ENCODE measurements at regions not wholly inside any gene's neighbourhood (a gene's known extent, or its start where the extent isn't known, plus 50 kb on each side); places are given as distances from the start of the nearest gene placed in this dataset.
A peak's percentile ranks its signal among the peaks of the same experiment; 100 is the strongest.

DNA sequence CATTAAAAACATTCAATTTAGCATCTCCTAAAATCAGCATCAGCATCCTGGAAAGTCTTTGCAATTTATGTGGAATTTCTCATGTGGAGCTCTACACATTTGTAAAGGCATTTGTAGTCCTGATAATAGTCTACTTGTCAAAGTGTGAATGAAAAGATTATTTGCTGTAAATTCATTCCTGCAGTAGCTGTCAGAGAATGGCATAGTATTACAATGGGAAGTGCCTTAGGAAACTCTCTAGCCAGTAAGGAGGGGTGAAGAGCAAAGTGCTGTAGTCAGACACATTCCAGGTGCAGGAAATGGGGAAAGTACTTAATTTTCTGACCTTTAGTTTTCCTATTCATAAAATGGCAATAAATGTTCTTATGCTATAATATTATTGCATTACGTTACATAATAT is 627.9 kb downstream of the KCTD16 start:
- no peak for DNase-seq (ENCODE audit: low read depth)
- TF ChIP-seq, protein P1, sequence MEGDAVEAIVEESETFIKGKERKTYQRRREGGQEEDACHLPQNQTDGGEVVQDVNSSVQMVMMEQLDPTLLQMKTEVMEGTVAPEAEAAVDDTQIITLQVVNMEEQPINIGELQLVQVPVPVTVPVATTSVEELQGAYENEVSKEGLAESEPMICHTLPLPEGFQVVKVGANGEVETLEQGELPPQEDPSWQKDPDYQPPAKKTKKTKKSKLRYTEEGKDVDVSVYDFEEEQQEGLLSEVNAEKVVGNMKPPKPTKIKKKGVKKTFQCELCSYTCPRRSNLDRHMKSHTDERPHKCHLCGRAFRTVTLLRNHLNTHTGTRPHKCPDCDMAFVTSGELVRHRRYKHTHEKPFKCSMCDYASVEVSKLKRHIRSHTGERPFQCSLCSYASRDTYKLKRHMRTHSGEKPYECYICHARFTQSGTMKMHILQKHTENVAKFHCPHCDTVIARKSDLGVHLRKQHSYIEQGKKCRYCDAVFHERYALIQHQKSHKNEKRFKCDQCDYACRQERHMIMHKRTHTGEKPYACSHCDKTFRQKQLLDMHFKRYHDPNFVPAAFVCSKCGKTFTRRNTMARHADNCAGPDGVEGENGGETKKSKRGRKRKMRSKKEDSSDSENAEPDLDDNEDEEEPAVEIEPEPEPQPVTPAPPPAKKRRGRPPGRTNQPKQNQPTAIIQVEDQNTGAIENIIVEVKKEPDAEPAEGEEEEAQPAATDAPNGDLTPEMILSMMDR (conservative IDR thresholded peaks at IDR 0.05; ENCODE audit: low read length) = no peak
- no peak overlapping the region for H3K4me3 ChIP-seq (ENCODE audit: low read length)

DNA sequence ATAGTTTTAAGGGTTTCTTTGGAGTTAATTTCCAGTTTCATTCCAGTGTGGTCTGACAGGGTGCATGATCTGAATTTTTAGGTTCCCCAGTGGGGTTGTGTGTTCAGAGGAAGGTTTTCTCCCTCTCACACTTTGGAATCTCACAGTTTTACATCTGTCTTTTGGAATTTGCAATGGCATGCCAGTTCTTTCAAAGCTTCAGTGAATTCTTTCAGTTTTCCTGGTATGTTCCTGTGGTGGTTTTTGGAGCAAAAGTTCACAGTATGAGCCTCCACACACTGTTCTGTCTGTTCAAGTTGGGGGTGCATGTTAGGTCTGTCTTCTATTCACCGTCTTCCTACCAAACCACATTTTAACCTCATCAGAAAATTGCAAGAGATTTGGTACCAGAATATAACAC is 624.2 kb downstream of the KCTD16 start:
- no peak overlapping the region for H3K4me3 ChIP-seq (ENCODE audit: low read length)
- peak; percentile 3 for DNase-seq (ENCODE audit: low read depth)
- TF ChIP-seq, protein P1 (conservative IDR thresholded peaks at IDR 0.05; ENCODE audit: low read length) = no peak

DNA sequence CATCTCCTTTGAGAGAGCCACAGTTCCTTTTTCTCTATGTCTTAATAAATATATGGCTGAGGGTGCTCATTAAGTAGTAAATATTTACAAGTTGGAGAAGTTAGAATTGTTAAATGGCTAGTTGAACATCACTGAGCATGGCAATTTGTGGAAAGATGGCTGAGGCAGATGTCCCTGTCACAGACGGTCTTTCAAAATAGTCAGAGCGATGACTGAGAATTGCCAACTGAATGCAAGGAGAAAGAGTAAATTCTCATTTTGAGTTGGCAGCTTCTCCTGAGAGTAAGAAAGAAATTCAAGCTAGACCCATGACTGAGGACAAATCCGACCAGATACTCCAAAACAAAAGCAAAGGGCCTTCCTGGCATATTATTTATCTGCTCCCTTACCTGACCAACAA is 617.9 kb downstream of the KCTD16 start:
- H3K4me3 ChIP-seq (ENCODE audit: low read length) = no peak overlapping the region
- DNase-seq (ENCODE audit: low read depth) = no peak
- TF ChIP-seq, protein P1 (conservative IDR thresholded peaks at IDR 0.05; ENCODE audit: low read length) = no peak

DNA sequence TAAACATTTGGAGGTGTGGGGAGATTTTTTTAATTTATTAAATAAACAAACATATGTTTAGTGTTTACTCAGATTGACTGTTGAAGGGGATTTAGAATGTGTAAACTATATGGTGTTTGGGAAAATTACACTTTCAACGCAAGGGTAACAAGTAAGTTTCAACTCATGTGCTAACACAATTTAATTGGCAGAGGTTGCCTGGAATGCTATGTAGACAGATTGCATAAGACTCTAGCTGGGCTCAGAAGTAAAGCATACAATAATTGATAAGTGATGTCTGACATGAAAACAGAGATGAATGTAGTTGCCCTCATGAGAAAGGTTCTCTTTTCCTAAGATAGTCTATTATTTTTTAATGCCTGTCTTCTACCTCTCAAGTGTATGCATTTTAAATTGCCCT is 617.4 kb downstream of the KCTD16 start:
- H3K4me3 ChIP-seq (ENCODE audit: low read length) = no peak overlapping the region
- no peak for DNase-seq (ENCODE audit: low read depth)
- TF ChIP-seq, protein P1 (conservative IDR thresholded peaks at IDR 0.05; ENCODE audit: low read length) = no peak

DNA sequence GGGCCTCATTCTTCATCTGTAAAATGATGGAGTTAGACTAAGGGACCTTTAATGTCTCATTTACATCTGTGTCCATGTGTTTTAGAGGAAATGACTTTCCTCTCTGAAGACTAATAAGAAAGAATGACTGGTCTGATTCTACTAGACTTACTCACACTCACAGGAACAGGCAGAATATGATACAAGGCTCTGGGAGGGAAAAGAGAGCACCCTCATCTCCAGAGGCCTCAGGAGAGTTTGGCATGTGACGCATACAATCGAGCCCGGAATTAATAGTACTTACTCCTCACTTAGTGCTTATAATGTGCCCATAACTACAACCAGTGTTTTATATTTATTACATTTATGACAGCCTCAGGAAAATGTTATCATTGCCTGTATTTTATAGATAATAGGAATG is 608.7 kb downstream of the KCTD16 start:
- no peak overlapping the region for H3K4me3 ChIP-seq (ENCODE audit: low read length)
- TF ChIP-seq, protein P1 (conservative IDR thresholded peaks at IDR 0.05; ENCODE audit: low read length) = no peak
- DNase-seq (ENCODE audit: low read depth) = no peak

DNA sequence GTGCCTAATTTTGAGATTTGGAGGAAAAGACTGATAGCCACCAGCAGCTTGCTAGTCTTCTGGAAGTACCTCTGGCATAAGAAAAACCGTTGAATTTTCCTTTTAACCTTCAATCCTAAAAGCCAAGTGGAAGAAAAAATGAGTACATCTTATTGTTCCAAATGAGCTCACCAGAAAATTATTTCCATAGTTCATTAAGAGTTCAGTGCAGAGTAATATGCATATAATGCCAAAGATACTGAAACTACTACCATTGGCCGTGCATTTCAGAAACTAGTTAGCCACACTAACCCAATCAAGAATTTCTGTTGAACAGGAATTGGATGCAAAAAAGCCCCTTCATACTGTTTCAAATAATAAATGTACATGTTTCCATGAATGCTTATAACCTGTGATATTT is 607.9 kb downstream of the KCTD16 start:
- DNase-seq (ENCODE audit: low read depth) = no peak
- H3K4me3 ChIP-seq (ENCODE audit: low read length) = no peak overlapping the region
- TF ChIP-seq, protein P1 (conservative IDR thresholded peaks at IDR 0.05; ENCODE audit: low read length) = no peak

DNA sequence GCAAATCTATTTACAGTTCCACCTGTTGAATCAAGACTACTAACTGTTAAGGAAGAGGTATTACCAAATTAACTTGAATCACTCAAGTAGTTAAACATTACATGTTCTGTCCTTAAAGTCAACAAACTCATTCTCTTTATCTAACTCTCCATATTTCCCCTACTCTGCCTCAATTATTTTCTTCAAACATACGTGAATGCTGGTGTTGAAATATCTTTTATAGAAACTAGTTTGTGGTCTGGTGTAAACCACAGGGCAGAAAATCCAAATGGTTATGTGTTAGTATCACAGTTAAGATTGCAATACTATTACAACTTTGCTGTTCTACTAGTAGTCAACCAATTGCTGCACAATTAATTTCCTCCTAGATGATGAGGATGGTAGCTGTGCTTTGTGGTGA is 603.5 kb downstream of the KCTD16 start:
- no peak for DNase-seq (ENCODE audit: low read depth)
- TF ChIP-seq, protein P1 (conservative IDR thresholded peaks at IDR 0.05; ENCODE audit: low read length) = no peak
- H3K4me3 ChIP-seq (ENCODE audit: low read length) = no peak overlapping the region

Measured in AG10803 (cell line).